ENCODE measurements at regions not wholly inside any gene's neighbourhood (a gene's known extent, or its start where the extent isn't known, plus 50 kb on each side); places are given as distances from the start of the nearest gene placed in this dataset.

GRCh38 chr11:32039149-32039548 lies 51.7 kb upstream of the RCN1 start:
- no peak for DNase-seq

DNA sequence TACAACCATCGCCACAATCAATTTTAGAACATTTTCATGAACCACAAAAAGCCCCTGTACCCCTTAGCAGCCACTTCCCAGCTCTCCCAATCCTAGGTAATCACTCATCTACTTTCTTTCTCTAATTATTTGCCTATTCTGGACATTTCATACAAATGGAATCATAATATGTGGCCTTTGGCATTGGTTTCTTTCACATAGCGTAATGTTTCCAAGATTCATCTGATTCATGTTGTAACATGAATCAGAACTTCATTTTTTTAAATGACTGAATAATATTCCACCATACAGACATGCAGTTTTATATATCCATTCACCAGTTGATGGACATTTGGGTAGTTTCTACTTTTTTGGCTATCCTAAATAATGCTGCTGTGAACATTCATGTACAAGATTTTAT lies 56.2 kb upstream of the RCN1 start:
- DNase-seq, result no peak

- no peak for DNase-seq
Measured at GRCh38 chr11:32034149-32034548, 56.7 kb upstream of the RCN1 start.

- no peak for DNase-seq
Measured at GRCh38 chr11:32033491-32033890, 57.4 kb upstream of the RCN1 start.

GRCh38 chr11:32033067-32033466 lies 57.8 kb upstream of the RCN1 start:
- no peak for DNase-seq

- no peak for DNase-seq
Measured at GRCh38 chr11:32032478-32032877, 58.4 kb upstream of the RCN1 start.

- DNase-seq, result no peak
Measured at GRCh38 chr11:32032052-32032451, 58.8 kb upstream of the RCN1 start.

GRCh38 chr11:32030875-32031503 lies 59.9 kb upstream of the RCN1 start:
- no peak for DNase-seq

DNA sequence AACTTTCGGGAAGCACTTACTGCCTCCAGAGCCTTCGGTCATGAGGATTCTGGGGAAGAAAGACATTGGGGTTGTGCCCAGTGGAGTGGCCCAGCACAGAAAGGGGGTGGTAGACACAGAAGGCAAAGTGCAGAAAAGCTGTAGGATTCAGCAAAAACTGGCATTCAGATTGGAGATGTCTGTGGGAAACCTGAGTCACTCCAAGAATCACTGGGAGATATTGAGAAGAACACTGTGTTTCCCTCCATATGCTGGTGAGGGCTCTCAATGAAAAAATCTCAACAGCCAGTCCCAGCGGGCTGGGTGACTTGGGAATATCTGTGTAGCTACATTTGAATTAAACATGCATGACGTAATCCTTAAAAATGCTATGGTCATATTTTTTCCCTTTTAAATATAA lies 61.2 kb upstream of the RCN1 start:
- no peak for DNase-seq

DNA sequence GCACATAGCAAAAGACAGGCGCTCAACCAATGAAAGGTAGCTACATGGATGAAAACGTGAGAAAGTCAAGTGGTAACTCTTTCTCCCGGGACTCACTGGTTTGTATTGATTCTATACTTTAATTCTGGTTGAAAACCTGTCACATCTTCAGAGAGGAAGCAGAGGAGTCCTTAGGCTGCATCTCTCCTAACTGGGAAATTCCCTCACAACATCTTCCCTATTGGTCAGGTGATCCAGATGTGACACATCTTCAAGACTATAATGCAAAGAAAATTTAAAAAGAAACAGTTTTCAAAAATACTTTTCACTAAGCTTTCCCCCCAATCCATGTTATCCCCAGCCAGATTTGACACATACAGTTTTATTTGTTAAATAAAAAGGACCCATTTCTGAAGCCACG lies 62.7 kb upstream of the RCN1 start:
- DNase-seq, result no peak

GRCh38 chr11:32026766-32027165 lies 64.1 kb upstream of the RCN1 start:
- DNase-seq, result no peak

DNA sequence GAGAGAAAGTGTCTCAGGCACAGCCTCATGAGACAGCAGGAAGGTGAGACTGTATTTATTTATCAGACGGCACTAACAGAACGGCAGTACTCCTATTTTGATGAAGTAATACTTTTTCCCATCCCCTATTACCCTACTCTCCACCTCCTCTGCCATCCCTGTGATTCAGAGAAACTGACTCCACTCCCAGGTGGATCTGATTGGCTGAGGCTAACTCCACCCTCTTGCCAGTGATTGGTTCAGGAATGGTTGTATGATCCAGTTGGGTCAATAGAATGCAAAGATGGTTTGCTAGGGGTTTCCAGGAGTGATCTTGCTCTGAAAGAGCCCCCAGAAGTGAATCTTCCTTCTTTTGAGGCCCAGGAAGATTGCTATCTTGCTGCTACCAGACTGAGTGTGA lies 65.9 kb upstream of the RCN1 start:
- DNase-seq, result no peak

GRCh38 chr11:32023370-32024305 lies 67.2 kb upstream of the RCN1 start:
- no peak for DNase-seq

DNA sequence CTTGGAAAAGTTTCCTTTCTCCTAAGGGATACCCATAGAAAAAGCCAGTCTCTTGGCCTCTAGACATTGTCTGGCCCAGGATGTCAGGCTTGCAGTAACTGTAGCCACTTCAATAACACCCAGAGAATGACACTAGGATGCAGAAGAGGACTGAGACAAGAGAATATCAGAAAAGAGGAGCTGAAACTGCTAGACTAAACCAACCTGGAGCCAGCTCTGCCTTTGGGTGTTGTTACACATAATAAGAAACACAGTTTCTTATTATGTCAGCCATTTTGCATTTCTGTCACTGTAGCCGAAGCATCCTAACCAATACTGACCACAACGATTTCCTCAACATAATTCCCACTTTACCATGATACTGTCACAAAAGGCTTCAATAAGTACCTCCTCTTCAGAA lies 72.2 kb upstream of the RCN1 start:
- no peak for DNase-seq

GRCh38 chr11:32016111-32016510 lies 74.8 kb upstream of the RCN1 start:
- no peak for DNase-seq

DNA sequence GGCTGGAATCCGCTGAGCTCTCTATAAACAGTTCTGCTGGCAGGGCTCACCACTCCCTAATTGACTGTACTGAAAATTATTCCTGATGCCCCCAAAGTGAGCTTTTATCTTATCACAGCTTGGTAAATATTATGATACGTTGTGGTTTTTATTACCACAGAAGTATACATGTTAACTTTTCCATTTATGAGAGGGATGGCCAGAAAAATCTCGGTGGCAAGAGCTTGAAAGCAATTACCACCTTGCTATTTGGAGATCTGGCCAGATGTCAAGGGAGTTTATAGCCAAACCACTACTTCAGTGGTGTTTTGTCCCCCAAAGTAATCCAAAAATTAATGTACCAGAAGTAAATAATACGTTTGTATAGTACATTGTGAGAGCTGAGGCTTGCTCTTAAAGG lies 75.4 kb upstream of the RCN1 start:
- no peak for DNase-seq

- no peak for DNase-seq
Measured at GRCh38 chr11:32013603-32014002, 77.3 kb upstream of the RCN1 start.

DNA sequence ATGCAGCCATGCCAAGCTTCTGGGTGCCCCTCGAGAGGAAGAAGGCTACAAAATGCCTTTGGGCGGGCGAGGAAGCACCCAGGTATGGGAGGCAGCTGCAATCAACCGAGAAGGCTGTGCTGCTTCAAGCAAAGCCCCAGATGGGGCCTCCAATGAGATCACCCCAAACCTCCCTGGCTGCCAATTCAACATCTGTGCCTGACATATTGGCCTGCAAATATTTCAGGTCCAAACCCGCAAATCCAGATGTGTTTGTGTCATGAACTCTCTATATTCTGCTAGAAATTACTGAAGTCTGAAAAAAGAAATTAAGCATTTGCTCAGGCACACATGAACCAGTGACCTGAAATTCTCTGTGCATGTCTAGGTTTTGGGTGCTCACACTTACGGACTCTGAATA lies 78.8 kb upstream of the RCN1 start:
- no peak for DNase-seq

DNA sequence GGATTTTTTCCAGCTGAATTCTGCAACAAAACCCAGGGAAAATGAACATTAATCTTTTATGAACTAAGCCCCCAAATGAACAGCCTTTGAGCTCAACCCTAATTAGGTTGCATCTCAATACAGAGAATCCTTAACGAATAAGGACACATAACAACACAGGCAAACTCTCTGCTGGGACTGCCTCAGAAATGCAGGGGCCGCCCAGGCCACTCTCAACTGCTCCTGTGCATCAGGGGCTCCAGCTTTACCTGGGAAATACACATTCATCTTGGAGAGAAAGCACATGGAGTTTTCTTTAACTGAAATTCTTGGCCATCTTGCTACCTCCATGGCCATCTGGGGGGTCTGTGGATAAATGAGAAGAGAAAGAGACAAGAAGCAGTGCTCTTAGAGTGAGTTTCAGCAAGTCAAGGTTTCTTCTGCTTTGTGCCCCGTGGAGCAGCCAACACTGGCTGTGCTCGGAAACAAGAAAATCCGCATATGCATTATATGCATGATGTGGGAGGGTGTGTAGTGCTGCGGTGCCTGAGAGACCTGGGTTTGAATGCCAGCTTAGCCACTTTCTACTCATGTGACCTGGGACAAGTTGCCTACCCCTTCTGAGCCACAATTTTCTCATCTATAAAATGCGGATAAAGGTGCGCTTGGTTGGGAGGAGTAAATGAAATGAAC lies 81.9 kb upstream of the RCN1 start:
- no peak for DNase-seq

- DNase-seq, result peak; percentile 5 to 29
Measured at GRCh38 chr11:32006799-32007388, 84.0 kb upstream of the RCN1 start.

DNA sequence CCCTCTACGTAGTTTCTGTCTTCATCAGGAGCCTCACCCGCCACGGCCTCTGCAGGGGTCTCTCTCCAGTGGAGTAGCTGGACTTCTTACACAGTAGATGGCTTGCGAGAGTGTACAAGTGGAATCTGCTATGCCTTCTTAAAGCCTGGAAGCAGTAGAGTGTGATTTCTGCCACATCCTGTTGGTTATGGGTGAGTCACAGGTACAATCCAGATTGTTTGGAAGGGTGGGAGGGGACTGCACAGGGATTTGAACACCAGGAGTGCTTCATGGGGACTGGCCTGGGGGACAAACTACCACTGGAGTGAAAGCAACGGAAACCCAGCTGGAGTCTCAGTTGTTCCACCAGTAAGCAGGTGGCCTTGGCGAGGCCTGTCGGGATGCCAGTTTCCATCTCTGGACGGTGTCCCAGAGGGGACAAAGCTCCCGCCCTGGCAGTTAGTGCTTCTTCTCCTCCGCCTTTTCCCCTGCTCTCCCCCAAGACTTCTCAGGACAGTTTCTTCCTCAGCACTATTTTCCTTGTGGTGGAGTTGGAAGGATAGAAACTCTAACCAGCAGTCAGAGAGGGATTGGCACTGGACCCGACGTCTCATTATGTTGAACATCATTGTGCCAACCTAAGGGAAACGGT lies 85.0 kb upstream of the RCN1 start:
- DNase-seq, result no peak

GRCh38 chr11:32003335-32003734 lies 87.5 kb upstream of the RCN1 start:
- no peak for DNase-seq

DNA sequence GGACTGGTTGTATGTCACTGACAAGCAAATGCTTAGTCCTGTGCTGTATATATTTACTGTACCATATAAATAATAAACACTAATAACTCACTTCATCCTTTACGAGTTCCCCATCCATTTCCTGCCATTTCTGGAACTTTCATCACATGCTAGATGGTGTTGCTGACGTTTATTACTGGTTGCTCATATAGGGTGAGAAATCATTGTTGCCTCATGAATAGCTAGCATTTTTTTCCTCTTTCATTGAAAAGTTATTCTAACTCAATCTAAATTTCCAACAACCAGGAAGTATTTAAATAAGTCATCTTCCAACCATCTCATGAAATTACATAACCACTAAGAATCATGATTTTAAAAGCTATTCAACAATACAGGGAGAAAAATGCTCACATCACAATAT lies 88.6 kb upstream of the RCN1 start:
- DNase-seq, result no peak

All from CD4-positive, alpha-beta T cell treated with Interleukin-1 beta for 1 hour (primary cell).